ENCODE measurements at regions not wholly inside any gene's neighbourhood (a gene's known extent, or its start where the extent isn't known, plus 50 kb on each side); places are given as distances from the start of the nearest gene placed in this dataset.

DNA sequence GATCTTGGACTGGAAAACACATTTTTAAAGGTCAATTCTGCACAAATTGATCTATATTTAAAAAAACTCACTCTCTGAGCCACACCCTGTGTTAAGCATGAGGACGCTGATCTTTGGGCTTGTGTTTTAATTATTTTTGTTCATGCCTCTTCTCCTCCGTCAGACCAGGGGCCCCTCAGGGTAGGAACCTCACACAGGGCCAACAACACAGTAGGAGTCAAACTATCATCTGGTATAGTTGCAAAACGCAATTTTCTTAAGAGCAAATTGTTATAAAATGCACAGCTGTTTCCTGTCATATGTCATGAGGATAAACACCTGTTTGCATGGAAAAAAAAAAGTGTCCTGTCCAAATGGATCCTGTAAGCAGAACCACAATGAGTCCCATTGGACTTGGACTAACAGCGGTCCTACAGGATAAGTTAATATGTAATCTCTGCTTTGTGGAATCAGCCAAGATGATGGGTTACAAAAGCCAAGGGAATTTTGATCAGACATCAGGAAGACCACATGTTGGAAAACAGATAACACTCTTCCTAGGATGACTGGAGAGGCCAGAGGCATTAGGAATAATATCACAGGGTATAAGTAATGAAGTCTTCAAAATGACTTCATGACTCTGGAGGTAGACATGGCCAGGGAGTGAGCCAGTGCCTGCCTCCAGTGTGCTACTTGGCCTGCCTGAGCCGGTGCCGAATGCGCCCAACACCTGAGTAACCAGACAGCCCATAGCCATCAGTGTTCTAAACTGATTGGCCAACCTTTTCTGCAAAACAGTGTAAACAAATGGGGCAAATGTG, 184.9 kb upstream of the ADCY1 start:
- no peak for TF ChIP-seq CTCF (IDR thresholded peaks at IDR 0.05 in 2 of 3, conservative IDR thresholded peaks at IDR 0.05 in 1 of 3; ENCODE audit: borderline replicate concordance in 1 of 3, insufficient read depth in 1 of 3, low read depth in 2 of 3, low read length in 2 of 3)
- TF ChIP-seq REST (IDR thresholded peaks at IDR 0.05; ENCODE audit: low read depth): no peak
- no peak for TF ChIP-seq POLR2A (IDR thresholded peaks at IDR 0.05; ENCODE audit: borderline replicate concordance, extremely low read depth, insufficient read depth, insufficient read length)
- TF ChIP-seq POLR2AphosphoS5 (IDR thresholded peaks at IDR 0.05; ENCODE audit: low read depth, low read length): no peak
- no peak for TF ChIP-seq EZH2 (IDR thresholded peaks at IDR 0.05)
- no peak for TF ChIP-seq SP1 (IDR thresholded peaks at IDR 0.05; ENCODE audit: low read depth)
- no peak for TF ChIP-seq CEBPB (IDR thresholded peaks at IDR 0.05; ENCODE audit: low read depth)
- TF ChIP-seq EGR1 (IDR thresholded peaks at IDR 0.05; ENCODE audit: low read depth): no peak
- no peak for TF ChIP-seq JUND (IDR thresholded peaks at IDR 0.05)
- TF ChIP-seq, protein P1, sequence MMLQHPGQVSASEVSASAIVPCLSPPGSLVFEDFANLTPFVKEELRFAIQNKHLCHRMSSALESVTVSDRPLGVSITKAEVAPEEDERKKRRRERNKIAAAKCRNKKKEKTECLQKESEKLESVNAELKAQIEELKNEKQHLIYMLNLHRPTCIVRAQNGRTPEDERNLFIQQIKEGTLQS (IDR thresholded peaks at IDR 0.05): no peak
- no peak for TF ChIP-seq TCF7L2 (IDR thresholded peaks at IDR 0.05; ENCODE audit: borderline replicate concordance, extremely low read depth, insufficient read depth, insufficient read length)
- no peak for TF ChIP-seq MAX (IDR thresholded peaks at IDR 0.05)
- no peak for TF ChIP-seq EZH2phosphoT487 (IDR thresholded peaks at IDR 0.05; ENCODE audit: borderline replicate concordance)

All from HCT116 (cell line).